ENCODE measurements at regions not wholly inside any gene's neighbourhood (a gene's known extent, or its start where the extent isn't known, plus 50 kb on each side); places are given as distances from the start of the nearest gene placed in this dataset.

GRCh38 chr6:100246206-100246605 lies 218.5 kb downstream of the SIM1 start:
- Histone ChIP-seq H3K27me3 (ENCODE audit: insufficient read depth, low read depth) (no peaks in the 10 kb centered on the region), H3K4me1 (ENCODE audit: low read depth, poor library complexity, severe bottlenecking) (no peaks in the 10 kb centered on the region), H3K27ac (no peak overlapping the region), H3K4me3 (IDR thresholded peaks at IDR 0.05; ENCODE audit: insufficient read depth, low read depth, low read length) (no peak overlapping the region), H3K4me2 (no peak overlapping the region), H2AFZ (ENCODE audit: low read depth) (no peak overlapping the region), H3K9ac (no peak overlapping the region), H3K79me2 (ENCODE audit: insufficient read depth, low read depth) (no peaks in the 10 kb centered on the region), H4K20me1 (ENCODE audit: insufficient read depth) (no peaks in the 10 kb centered on the region), H3K36me3 (ENCODE audit: insufficient read depth) (no peaks in the 10 kb centered on the region)
- TF ChIP-seq, protein P1, sequence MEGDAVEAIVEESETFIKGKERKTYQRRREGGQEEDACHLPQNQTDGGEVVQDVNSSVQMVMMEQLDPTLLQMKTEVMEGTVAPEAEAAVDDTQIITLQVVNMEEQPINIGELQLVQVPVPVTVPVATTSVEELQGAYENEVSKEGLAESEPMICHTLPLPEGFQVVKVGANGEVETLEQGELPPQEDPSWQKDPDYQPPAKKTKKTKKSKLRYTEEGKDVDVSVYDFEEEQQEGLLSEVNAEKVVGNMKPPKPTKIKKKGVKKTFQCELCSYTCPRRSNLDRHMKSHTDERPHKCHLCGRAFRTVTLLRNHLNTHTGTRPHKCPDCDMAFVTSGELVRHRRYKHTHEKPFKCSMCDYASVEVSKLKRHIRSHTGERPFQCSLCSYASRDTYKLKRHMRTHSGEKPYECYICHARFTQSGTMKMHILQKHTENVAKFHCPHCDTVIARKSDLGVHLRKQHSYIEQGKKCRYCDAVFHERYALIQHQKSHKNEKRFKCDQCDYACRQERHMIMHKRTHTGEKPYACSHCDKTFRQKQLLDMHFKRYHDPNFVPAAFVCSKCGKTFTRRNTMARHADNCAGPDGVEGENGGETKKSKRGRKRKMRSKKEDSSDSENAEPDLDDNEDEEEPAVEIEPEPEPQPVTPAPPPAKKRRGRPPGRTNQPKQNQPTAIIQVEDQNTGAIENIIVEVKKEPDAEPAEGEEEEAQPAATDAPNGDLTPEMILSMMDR (conservative IDR thresholded peaks at IDR 0.05; ENCODE audit: low read depth, low read length) = no peak

DNA sequence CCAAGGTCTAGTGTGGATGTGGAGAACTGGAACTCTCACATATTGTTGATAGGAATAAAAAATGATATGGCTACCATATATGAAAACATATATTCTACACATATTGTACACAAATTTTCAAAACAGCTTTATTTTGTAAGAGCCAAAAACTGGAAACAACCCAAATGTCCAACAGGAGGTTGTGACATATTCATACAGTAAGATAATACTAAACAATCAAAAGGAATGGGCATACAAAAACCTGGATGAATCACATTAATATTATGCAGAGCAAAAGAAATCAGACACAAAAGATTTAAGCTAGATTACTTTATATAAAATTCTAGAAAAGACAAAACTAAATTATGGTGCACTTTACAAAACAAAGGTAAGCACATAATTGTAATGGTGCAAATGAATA lies 223.9 kb downstream of the SIM1 start:
- TF ChIP-seq, protein P1 (conservative IDR thresholded peaks at IDR 0.05; ENCODE audit: low read depth, low read length) = no peak
- Histone ChIP-seq H4K20me1 (ENCODE audit: insufficient read depth) (no peaks in the 10 kb centered on the region), H3K27ac (no peak overlapping the region), H3K79me2 (ENCODE audit: insufficient read depth, low read depth) (no peaks in the 10 kb centered on the region), H3K9ac (no peak overlapping the region), H3K4me1 (ENCODE audit: low read depth, poor library complexity, severe bottlenecking) (no peaks in the 10 kb centered on the region), H3K4me2 (no peak overlapping the region), H3K36me3 (ENCODE audit: insufficient read depth) (no peaks in the 10 kb centered on the region), H2AFZ (ENCODE audit: low read depth) (no peak overlapping the region), H3K4me3 (IDR thresholded peaks at IDR 0.05; ENCODE audit: insufficient read depth, low read depth, low read length) (no peak overlapping the region), H3K27me3 (ENCODE audit: insufficient read depth, low read depth) (no peaks in the 10 kb centered on the region)

- TF ChIP-seq, protein P1 (conservative IDR thresholded peaks at IDR 0.05; ENCODE audit: low read depth, low read length) = no peak
- H3K79me2 ChIP-seq (ENCODE audit: insufficient read depth, low read depth) = no peaks in the 10 kb centered on the region
- no peak overlapping the region for H3K27ac ChIP-seq
- H4K20me1 ChIP-seq (ENCODE audit: insufficient read depth) = no peaks in the 10 kb centered on the region
- no peak overlapping the region for H3K9ac ChIP-seq
- no peak overlapping the region for H2AFZ ChIP-seq (ENCODE audit: low read depth)
- H3K27me3 ChIP-seq (ENCODE audit: insufficient read depth, low read depth) = no peaks in the 10 kb centered on the region
- no peak overlapping the region for H3K4me3 ChIP-seq (IDR thresholded peaks at IDR 0.05; ENCODE audit: insufficient read depth, low read depth, low read length)
- no peak overlapping the region for H3K4me2 ChIP-seq
- no peaks in the 10 kb centered on the region for H3K36me3 ChIP-seq (ENCODE audit: insufficient read depth)
- no peaks in the 10 kb centered on the region for H3K4me1 ChIP-seq (ENCODE audit: low read depth, poor library complexity, severe bottlenecking)
Observed at GRCh38 chr6:100237821-100238220, 226.9 kb downstream of the SIM1 start.

DNA sequence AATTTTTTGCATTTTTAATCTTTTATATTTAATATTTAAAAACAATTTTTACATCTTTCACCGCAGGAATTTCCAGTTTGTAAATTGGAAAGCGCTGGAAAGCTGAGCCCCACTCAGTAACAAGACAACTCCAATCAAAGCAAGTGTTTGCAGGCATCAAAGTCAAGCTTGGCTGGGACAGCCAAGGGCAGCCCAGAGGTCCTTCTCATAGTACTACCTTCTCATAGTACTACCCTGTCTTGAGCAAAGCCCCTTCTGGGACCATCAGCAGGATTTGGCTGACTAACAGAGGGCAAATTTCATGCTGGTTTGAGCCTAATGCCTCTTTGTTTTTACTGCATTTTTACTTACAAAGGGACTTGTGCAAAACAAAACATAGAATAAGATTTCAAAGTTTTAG lies 228.3 kb downstream of the SIM1 start:
- Histone ChIP-seq H4K20me1 (ENCODE audit: insufficient read depth) (no peaks in the 10 kb centered on the region), H3K79me2 (ENCODE audit: insufficient read depth, low read depth) (no peaks in the 10 kb centered on the region), H3K27ac (no peak overlapping the region), H3K9ac (no peak overlapping the region), H3K36me3 (ENCODE audit: insufficient read depth) (no peaks in the 10 kb centered on the region), H3K4me3 (IDR thresholded peaks at IDR 0.05; ENCODE audit: insufficient read depth, low read depth, low read length) (no peak overlapping the region), H2AFZ (ENCODE audit: low read depth) (no peak overlapping the region), H3K4me1 (ENCODE audit: low read depth, poor library complexity, severe bottlenecking) (no peaks in the 10 kb centered on the region), H3K4me2 (no peak overlapping the region), H3K27me3 (ENCODE audit: insufficient read depth, low read depth) (no peaks in the 10 kb centered on the region)
- TF ChIP-seq, protein P1 (conservative IDR thresholded peaks at IDR 0.05; ENCODE audit: low read depth, low read length) = no peak

Data from KMS-11 (cell line).